ENCODE measurements at regions not wholly inside any gene's neighbourhood (a gene's known extent, or its start where the extent isn't known, plus 50 kb on each side); places are given as distances from the start of the nearest gene placed in this dataset.
A peak's percentile ranks its signal among the peaks of the same experiment; 100 is the strongest.

- DNase-seq: no peak
These were observed 323.5 kb downstream of the PHF14 start for GRCh38 chr7:11297126-11297625.

GRCh38 chr7:11297764-11298163, 324.1 kb downstream of the PHF14 start:
- no peak for DNase-seq

DNA sequence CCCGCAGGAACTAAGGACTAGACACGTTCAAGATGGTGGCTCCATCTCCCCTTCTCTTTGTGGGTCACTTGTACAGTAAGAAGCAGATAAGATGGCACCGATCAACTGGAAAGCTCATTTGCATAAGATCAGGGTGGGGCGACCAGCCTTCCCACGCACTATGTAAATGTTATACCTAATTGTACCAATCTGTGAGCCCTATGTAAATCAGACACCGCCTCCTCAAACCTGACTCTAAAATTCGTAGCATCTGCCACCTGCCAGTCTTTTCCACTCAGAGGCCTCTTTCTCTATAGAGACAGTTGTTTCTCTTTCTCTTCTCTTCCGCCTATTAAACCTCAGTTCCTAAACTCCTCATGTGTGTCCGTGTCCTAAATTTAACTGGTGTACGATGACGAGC, 324.5 kb downstream of the PHF14 start:
- peak; percentile 39 for DNase-seq

- DNase-seq: no peak
These were observed 326.6 kb downstream of the PHF14 start for GRCh38 chr7:11300241-11300640.

GRCh38 chr7:11302121-11302520, 328.4 kb downstream of the PHF14 start:
- no peak for DNase-seq

GRCh38 chr7:11313801-11314200, 340.1 kb downstream of the PHF14 start:
- DNase-seq: no peak

- no peak for DNase-seq
These were observed 342.1 kb downstream of the PHF14 start for GRCh38 chr7:11315666-11316258.

DNA sequence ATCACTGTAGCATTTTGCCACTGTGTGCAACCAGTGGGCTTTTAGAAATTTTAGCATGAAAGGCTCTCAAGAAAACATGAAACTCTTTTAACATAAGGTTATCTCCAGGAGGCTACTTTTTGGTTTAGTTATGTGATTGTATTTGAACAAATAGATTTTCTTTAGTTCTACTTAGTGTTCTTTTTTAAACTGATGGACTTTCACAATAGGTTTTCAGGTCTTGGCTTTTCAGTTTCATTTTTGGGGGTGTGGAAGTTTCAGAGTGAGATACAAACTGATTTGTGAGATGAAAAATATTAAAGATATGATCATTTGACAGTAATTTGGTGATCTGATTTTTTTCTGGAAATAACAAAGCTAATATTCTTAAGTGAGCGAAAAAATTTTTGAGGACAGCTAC, 344.1 kb downstream of the PHF14 start:
- no peak for DNase-seq

- DNase-seq: no peak
These were observed 346.0 kb downstream of the PHF14 start for GRCh38 chr7:11319491-11320274.
